GM23248 (cell line): ENCODE measurements at regions not wholly inside any gene's neighbourhood (a gene's known extent, or its start where the extent isn't known, plus 50 kb on each side); places are given as distances from the start of the nearest gene placed in this dataset.

Experiments used
- EZH2 ChIP-seq: fragments of 200-600 bp; sonication (generic); IDR thresholded peaks from 2 replicates; pipeline ENCODE4 v1.6.1; 2018; ENCODE audit warnings: antibody characterized with exemption, mild to moderate bottlenecking; ENCODE audit not compliant: insufficient read depth, poor library complexity, severe bottlenecking
- EZH2phosphoT487 ChIP-seq: fragments of 200-600 bp; sonication (generic); IDR thresholded peaks from 2 replicates; pipeline ENCODE4 v1.6.1; 2018; ENCODE audit warnings: antibody characterized with exemption, moderate library complexity, mild to moderate bottlenecking, low read depth; ENCODE audit not compliant: insufficient read depth

GRCh38 chr9:20092561-20092960, 303.7 kb upstream of the SLC24A2 start:
- TF ChIP-seq EZH2 (no peak), EZH2phosphoT487 (no peak)
